ENCODE measurements at regions not wholly inside any gene's neighbourhood (a gene's known extent, or its start where the extent isn't known, plus 50 kb on each side); places are given as distances from the start of the nearest gene placed in this dataset.

- H3K27ac ChIP-seq (ENCODE audit: low read depth in 2 of 2, low read length in 2 of 2): no peak overlapping the region
- TF ChIP-seq, protein P1, sequence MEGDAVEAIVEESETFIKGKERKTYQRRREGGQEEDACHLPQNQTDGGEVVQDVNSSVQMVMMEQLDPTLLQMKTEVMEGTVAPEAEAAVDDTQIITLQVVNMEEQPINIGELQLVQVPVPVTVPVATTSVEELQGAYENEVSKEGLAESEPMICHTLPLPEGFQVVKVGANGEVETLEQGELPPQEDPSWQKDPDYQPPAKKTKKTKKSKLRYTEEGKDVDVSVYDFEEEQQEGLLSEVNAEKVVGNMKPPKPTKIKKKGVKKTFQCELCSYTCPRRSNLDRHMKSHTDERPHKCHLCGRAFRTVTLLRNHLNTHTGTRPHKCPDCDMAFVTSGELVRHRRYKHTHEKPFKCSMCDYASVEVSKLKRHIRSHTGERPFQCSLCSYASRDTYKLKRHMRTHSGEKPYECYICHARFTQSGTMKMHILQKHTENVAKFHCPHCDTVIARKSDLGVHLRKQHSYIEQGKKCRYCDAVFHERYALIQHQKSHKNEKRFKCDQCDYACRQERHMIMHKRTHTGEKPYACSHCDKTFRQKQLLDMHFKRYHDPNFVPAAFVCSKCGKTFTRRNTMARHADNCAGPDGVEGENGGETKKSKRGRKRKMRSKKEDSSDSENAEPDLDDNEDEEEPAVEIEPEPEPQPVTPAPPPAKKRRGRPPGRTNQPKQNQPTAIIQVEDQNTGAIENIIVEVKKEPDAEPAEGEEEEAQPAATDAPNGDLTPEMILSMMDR (IDR thresholded peaks at IDR 0.05; ENCODE audit: borderline replicate concordance, extremely low read depth, insufficient read depth): no peak
- H3K9ac ChIP-seq (ENCODE audit: low read length in 3 of 3): no peak overlapping the region
- H3K9me3 ChIP-seq (ENCODE audit: control insufficient read depth in 2 of 3, insufficient read depth in 1 of 3, low read length in 3 of 3): peaks cover 0 to 3% (median 0%) of the 10 kb centered on the region in 3 donors
- FAIRE-seq: no peak
- no peaks in the 10 kb centered on the region for H3K27me3 ChIP-seq (ENCODE audit: control insufficient read depth, insufficient read depth, low read length)
- no peaks in the 10 kb centered on the region for H3K4me1 ChIP-seq (ENCODE audit: control insufficient read depth in 2 of 3, insufficient read depth in 2 of 3, low read depth in 1 of 3, low read length in 3 of 3)
- intact Hi-C loops (cut with DNase I): no loop called here
- no peaks in the 10 kb centered on the region for H3K36me3 ChIP-seq (ENCODE audit: control insufficient read depth in 2 of 3, insufficient read depth in 3 of 3, low read length in 3 of 3)
- peak in 3 of 5 donors; percentile 14 to 40 (median 18) for DNase-seq
- no peak overlapping the region for H3K4me3 ChIP-seq (ENCODE audit: low read length in 3 of 3)
These were observed 617.9 kb downstream of the AJAP1 start for GRCh38 chr1:5272325-5272724.

- Histone ChIP-seq H3K4me1 (ENCODE audit: control insufficient read depth in 2 of 3, insufficient read depth in 2 of 3, low read depth in 1 of 3, low read length in 3 of 3) (no peaks in the 10 kb centered on the region), H3K27me3 (ENCODE audit: control insufficient read depth, insufficient read depth, low read length) (no peaks in the 10 kb centered on the region), H3K4me3 (ENCODE audit: low read length in 3 of 3) (no peak overlapping the region), H3K36me3 (ENCODE audit: control insufficient read depth in 2 of 3, insufficient read depth in 3 of 3, low read length in 3 of 3) (no peaks in the 10 kb centered on the region), H3K9me3 (ENCODE audit: control insufficient read depth in 2 of 3, insufficient read depth in 1 of 3, low read length in 3 of 3) (peaks cover 0 to 3% (median 0%) of the 10 kb centered on the region in 3 donors), H3K9ac (ENCODE audit: low read length in 3 of 3) (no peak overlapping the region), H3K27ac (ENCODE audit: low read depth in 2 of 2, low read length in 2 of 2) (no peak overlapping the region)
- DNase-seq: no peak
- TF ChIP-seq, protein P1 (IDR thresholded peaks at IDR 0.05; ENCODE audit: borderline replicate concordance, extremely low read depth, insufficient read depth): no peak
- intact Hi-C loops (cut with DNase I): no loop called here
- FAIRE-seq: no peak
These were observed 616.9 kb downstream of the AJAP1 start for GRCh38 chr1:5271264-5271663.

GRCh38 chr1:5269901-5270300 lies 615.5 kb downstream of the AJAP1 start:
- Histone ChIP-seq H3K4me3 (ENCODE audit: low read length in 3 of 3) (no peak overlapping the region), H3K36me3 (ENCODE audit: control insufficient read depth in 2 of 3, insufficient read depth in 3 of 3, low read length in 3 of 3) (no peaks in the 10 kb centered on the region), H3K9me3 (ENCODE audit: control insufficient read depth in 2 of 3, insufficient read depth in 1 of 3, low read length in 3 of 3) (peaks cover 0 to 3% (median 0%) of the 10 kb centered on the region in 3 donors), H3K4me1 (ENCODE audit: control insufficient read depth in 2 of 3, insufficient read depth in 2 of 3, low read depth in 1 of 3, low read length in 3 of 3) (no peaks in the 10 kb centered on the region), H3K27me3 (ENCODE audit: control insufficient read depth, insufficient read depth, low read length) (no peaks in the 10 kb centered on the region), H3K9ac (ENCODE audit: low read length in 3 of 3) (no peak overlapping the region), H3K27ac (ENCODE audit: low read depth in 2 of 2, low read length in 2 of 2) (no peak overlapping the region)
- DNase-seq (no peak), FAIRE-seq (no peak)
- TF ChIP-seq, protein P1 (IDR thresholded peaks at IDR 0.05; ENCODE audit: borderline replicate concordance, extremely low read depth, insufficient read depth): no peak
- intact Hi-C loops (cut with DNase I): no loop called here

GRCh38 chr1:5267603-5268235 lies 613.3 kb downstream of the AJAP1 start:
- no peak overlapping the region for H3K9ac ChIP-seq (ENCODE audit: low read length in 3 of 3)
- intact Hi-C loops (cut with DNase I): no loop called here
- no peak overlapping the region for H3K27ac ChIP-seq (ENCODE audit: low read depth in 2 of 2, low read length in 2 of 2)
- no peaks in the 10 kb centered on the region for H3K36me3 ChIP-seq (ENCODE audit: control insufficient read depth in 2 of 3, insufficient read depth in 3 of 3, low read length in 3 of 3)
- peak in 1 of 5 donors; percentile 20 for DNase-seq
- TF ChIP-seq, protein P1 (IDR thresholded peaks at IDR 0.05; ENCODE audit: borderline replicate concordance, extremely low read depth, insufficient read depth): no peak
- no peak overlapping the region for H3K4me3 ChIP-seq (ENCODE audit: low read length in 3 of 3)
- H3K27me3 ChIP-seq (ENCODE audit: control insufficient read depth, insufficient read depth, low read length): no peaks in the 10 kb centered on the region
- no peaks in the 10 kb centered on the region for H3K4me1 ChIP-seq (ENCODE audit: control insufficient read depth in 2 of 3, insufficient read depth in 2 of 3, low read depth in 1 of 3, low read length in 3 of 3)
- FAIRE-seq: no peak
- peaks cover 0 to 3% (median 0%) of the 10 kb centered on the region in 3 donors for H3K9me3 ChIP-seq (ENCODE audit: control insufficient read depth in 2 of 3, insufficient read depth in 1 of 3, low read length in 3 of 3)
